Natural killer cell (primary cell): ENCODE measurements at regions not wholly inside any gene's neighbourhood (a gene's known extent, or its start where the extent isn't known, plus 50 kb on each side); places are given as distances from the start of the nearest gene placed in this dataset.

Experiments
- ATAC-seq, 3 donors: fragments of 150-1000 bp in 2 of 3; fragments of 200-7000 bp in 1 of 3; cut with Tn5 transposase; 1 replicate in 1 of 3; 2 replicates in 2 of 3; pipeline ENCODE4 v1.10.0; 2021; ENCODE audit warnings: mild to moderate bottlenecking in 2 of 3, moderate library complexity in 2 of 3
- DNase-seq, 2 donors: peaks; one replicate each; pipeline versions ENCODE4 v3.0.0 to v3.0.0-alpha.2; 2013 to 2021; ENCODE audit warnings: mixed read lengths in 1 of 2
- H3K27ac ChIP-seq: one replicate; pipeline ENCODE4 v1.5.1; 2013; ENCODE audit warnings: mild to moderate bottlenecking, low read length
- H3K27me3 ChIP-seq: one replicate; pipeline ENCODE4 v1.6.1; 2013; ENCODE audit warnings: low read length; ENCODE audit not compliant: control insufficient read depth, insufficient read depth
- H3K36me3 ChIP-seq: one replicate; pipeline ENCODE4 v1.6.1; 2013; ENCODE audit warnings: low read length; ENCODE audit not compliant: control insufficient read depth, insufficient read depth
- H3K4me1 ChIP-seq: one replicate; pipeline ENCODE4 v1.6.1; 2013; ENCODE audit warnings: low read length; ENCODE audit not compliant: control insufficient read depth, insufficient read depth
- H3K4me3 ChIP-seq: one replicate; pipeline ENCODE4 v1.5.1; 2013; ENCODE audit warnings: low read length
- H3K9me3 ChIP-seq: one replicate; pipeline ENCODE4 v1.6.1; 2013; ENCODE audit warnings: low read length; ENCODE audit not compliant: control insufficient read depth, insufficient read depth
- H3K27ac Mint-ChIP-seq, 2 donors: one replicate each; pipeline ENCODE4 v1.8.0; 2022; ENCODE audit warnings: mild to moderate bottlenecking in 2 of 2, mixed read lengths in 2 of 2, moderate library complexity in 1 of 2
- H3K27me3 Mint-ChIP-seq, 2 donors: one replicate each; pipeline ENCODE4 v1.8.0; 2022; ENCODE audit warnings: low read depth in 2 of 2, mixed read lengths in 2 of 2
- H3K36me3 Mint-ChIP-seq: one replicate; pipeline ENCODE4 v1.8.0; 2022; ENCODE audit warnings: mixed read lengths
- H3K4me1 Mint-ChIP-seq, 2 donors: one replicate each; pipeline ENCODE4 v1.8.0; 2022; ENCODE audit warnings: mixed read lengths in 2 of 2
- H3K4me3 Mint-ChIP-seq: one replicate; pipeline ENCODE4 v1.8.0; 2022; ENCODE audit warnings: mild to moderate bottlenecking, moderate library complexity, mixed read lengths
- H3K9me3 Mint-ChIP-seq, 2 donors: one replicate each; pipeline ENCODE4 v1.8.0; 2022; ENCODE audit warnings: mixed read lengths in 2 of 2
- CTCF ChIP-seq: fragments of 200-600 bp; IDR thresholded peaks from one replicate; pipeline ENCODE4 v1.8.0; 2022; ENCODE audit warnings: antibody characterized with exemption
- WGBS: methylation state at CpG from one replicate; pipeline ENCODE4 v1.1.7; 2013; ENCODE audit warnings: missing lambda C conversion rate; ENCODE audit not compliant: insufficient coverage; 5-methylcytosine and 5-hydroxymethylcytosine counted together
- intact Hi-C: fragments of 100-400 bp; cut with micrococcal nuclease; formaldehyde crosslinking; loops from one replicate; pipeline ENCODE4 v1.14.2; 2022

DNA sequence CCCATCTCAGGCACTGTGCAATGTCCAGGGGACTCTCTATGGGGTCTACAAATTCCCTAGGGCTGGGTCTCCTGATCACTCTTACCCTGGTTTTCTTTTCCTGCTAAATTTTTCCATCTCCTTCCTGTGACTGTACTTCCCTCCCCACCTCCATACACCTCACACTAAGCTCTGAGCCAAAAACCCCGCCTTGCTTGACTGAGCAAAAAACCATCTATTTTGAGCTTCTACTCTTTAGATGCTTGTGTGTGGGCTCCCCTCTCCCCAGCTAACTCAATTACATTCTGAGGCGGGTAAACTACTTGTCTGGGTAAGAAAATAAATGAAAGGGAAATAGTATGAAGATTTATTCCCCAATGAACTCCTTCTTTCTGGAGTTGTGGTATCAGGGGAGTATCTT, 187.9 kb downstream of the PTPRU start:
- Histone ChIP-seq H3K4me3 (no peak overlapping the region), H3K4me1 (no peaks in the 10 kb centered on the region), H3K27me3 (peaks cover 2% of the 10 kb centered on the region), H3K27ac (no peak overlapping the region), H3K36me3 (no peaks in the 10 kb centered on the region), H3K9me3 (no peaks in the 10 kb centered on the region)
- intact Hi-C loops: no loop called here
- TF ChIP-seq CTCF: no peak
- Mint-ChIP-seq H3K9me3 (no peaks in the 10 kb centered on the region), H3K4me1 (no peaks in the 10 kb centered on the region), H3K27ac (no peak overlapping the region), H3K4me3 (no peak overlapping the region), H3K36me3 (no peaks in the 10 kb centered on the region), H3K27me3 (peaks cover 16 to 45% of the 10 kb centered on the region in 2 donors)
- 100% methylated on average over 1 of the region's 2 CpGs for WGBS
- ATAC-seq: no peak
- DNase-seq: no peak

- H3K27ac Mint-ChIP-seq: no peak overlapping the region
- no CpG with 5 or more reads among the region's 2 CpGs for WGBS
- ATAC-seq: no peak
These were observed 183.9 kb downstream of the PTPRU start for GRCh38 chr1:29420202-29420601.

DNA sequence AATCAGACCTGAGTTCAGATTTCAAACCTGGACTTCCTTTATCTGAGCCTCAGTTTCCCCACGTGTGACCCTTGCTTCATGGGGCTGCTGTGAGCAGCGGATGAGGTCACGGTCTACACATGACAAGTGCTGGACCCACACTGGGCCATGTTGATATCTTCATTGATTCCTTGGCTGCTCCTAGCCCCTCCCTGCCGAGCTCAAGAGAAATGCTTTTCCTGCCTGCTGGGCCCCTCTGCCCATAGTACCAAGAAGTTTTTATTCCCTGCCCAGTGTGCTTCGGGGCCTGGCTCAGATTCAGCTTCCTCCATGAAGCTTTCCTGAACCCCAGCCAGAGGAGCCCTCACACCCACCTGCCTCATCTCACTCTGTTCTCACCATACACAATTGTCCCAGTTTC, 181.6 kb downstream of the PTPRU start:
- H3K9me3 Mint-ChIP-seq: no peaks in the 10 kb centered on the region
- peaks cover 24 to 54% of the 10 kb centered on the region in 2 donors for H3K27me3 Mint-ChIP-seq
- no peaks in the 10 kb centered on the region for H3K36me3 ChIP-seq
- H3K27ac Mint-ChIP-seq: no peak overlapping the region
- WGBS: 75% methylated on average over 5 of the region's 5 CpGs
- H3K27me3 ChIP-seq: no peaks in the 10 kb centered on the region
- no peaks in the 10 kb centered on the region for H3K4me1 Mint-ChIP-seq
- no peak overlapping the region for H3K27ac ChIP-seq
- no peaks in the 10 kb centered on the region for H3K36me3 Mint-ChIP-seq
- intact Hi-C loops: no loop called here
- no peak overlapping the region for H3K4me3 Mint-ChIP-seq
- DNase-seq: no peak
- H3K9me3 ChIP-seq: no peaks in the 10 kb centered on the region
- no peaks in the 10 kb centered on the region for H3K4me1 ChIP-seq
- no peak for TF ChIP-seq CTCF
- no peak for ATAC-seq
- H3K4me3 ChIP-seq: no peak overlapping the region

More at GRCh38 chr1:29420202-29420601, 183.9 kb downstream of the PTPRU start:
- Histone ChIP-seq H3K4me1 (no peaks in the 10 kb centered on the region), H3K27ac (no peak overlapping the region), H3K36me3 (no peaks in the 10 kb centered on the region), H3K9me3 (no peaks in the 10 kb centered on the region), H3K4me3 (no peak overlapping the region), H3K27me3 (peaks cover 2% of the 10 kb centered on the region)
- no peak for DNase-seq
- H3K9me3 Mint-ChIP-seq: no peaks in the 10 kb centered on the region
- no peak for TF ChIP-seq CTCF
- H3K36me3 Mint-ChIP-seq: no peaks in the 10 kb centered on the region
- intact Hi-C loops: no loop called here
- H3K4me3 Mint-ChIP-seq: no peak overlapping the region
- H3K4me1 Mint-ChIP-seq: no peaks in the 10 kb centered on the region
- H3K27me3 Mint-ChIP-seq: peaks cover 17 to 59% of the 10 kb centered on the region in 2 donors

DNA sequence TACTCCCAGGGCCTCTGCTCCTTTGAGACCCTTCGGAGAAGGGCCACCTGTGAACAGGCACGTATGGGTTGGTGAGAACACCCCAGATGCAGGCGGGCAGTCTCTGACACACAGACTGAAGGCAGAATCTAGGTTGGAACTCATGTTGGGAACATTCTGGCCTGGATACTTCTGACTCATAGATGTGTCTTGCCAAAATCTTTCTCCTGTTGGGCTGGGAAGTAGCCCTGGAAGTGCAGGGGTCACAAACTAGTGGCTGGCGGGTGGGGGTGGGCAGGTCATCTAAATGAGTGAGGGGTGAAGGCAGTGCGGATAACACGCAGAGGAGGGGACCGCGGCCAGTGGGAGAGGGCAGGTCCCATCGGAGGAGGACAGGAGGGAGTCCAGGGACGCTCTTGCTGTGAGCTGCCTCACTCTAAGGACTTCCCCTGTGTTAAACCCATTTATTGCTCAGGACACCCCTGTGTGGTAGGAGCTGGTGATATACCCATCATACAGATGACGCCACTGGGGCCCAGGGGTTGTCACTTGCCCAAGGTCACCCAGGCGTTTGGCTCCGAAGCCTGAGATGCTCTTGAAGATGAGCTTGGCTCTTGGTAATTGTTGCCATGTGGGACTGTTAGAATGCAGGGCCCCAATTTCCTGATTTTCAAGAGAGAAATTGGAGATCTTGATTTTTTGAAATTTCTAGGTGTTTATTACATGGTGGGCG, 181.0 kb downstream of the PTPRU start:
- no peak for TF ChIP-seq CTCF
- ATAC-seq: no peak
- 86% methylated on average over 14 of the region's 14 CpGs for WGBS

More for the DNA sequence above, 181.0 kb downstream of the PTPRU start:
- H3K27me3 Mint-ChIP-seq: peaks cover 24 to 54% of the 10 kb centered on the region in 2 donors
- Histone ChIP-seq H3K36me3 (no peaks in the 10 kb centered on the region), H3K4me3 (no peak overlapping the region), H3K27ac (no peak overlapping the region), H3K9me3 (no peaks in the 10 kb centered on the region), H3K27me3 (no peaks in the 10 kb centered on the region), H3K4me1 (no peaks in the 10 kb centered on the region)
- no peaks in the 10 kb centered on the region for H3K9me3 Mint-ChIP-seq
- no peak overlapping the region for H3K27ac Mint-ChIP-seq
- H3K4me3 Mint-ChIP-seq: no peak overlapping the region
- DNase-seq: no peak
- H3K36me3 Mint-ChIP-seq: no peaks in the 10 kb centered on the region
- intact Hi-C loops: no loop called here
- H3K4me1 Mint-ChIP-seq: no peaks in the 10 kb centered on the region
